Skeletal muscle satellite cell (primary cell): ENCODE measurements at regions not wholly inside any gene's neighbourhood (a gene's known extent, or its start where the extent isn't known, plus 50 kb on each side); places are given as distances from the start of the nearest gene placed in this dataset.
"Not testable (repeated sequence)": the region's sequence is repeated elsewhere in the genome, so short reads cannot be mapped to it uniquely, and the experiment has no call there.

ENCODE experiments used
- H3K27me3 ChIP-seq: 2 replicates; pipeline ENCODE4 v1.7.0; 2013; ENCODE audit warnings: low read length; ENCODE audit not compliant: control insufficient read depth, insufficient read depth
- H3K36me3 ChIP-seq: 2 replicates; pipeline ENCODE4 v1.7.0; 2013; ENCODE audit warnings: mild to moderate bottlenecking, control low read depth, low read length; ENCODE audit not compliant: insufficient read depth
- H3K4me1 ChIP-seq: 2 replicates; pipeline ENCODE4 v1.7.0; 2013; ENCODE audit warnings: low read length; ENCODE audit not compliant: control insufficient read depth, insufficient read depth
- H3K4me2 ChIP-seq: 2 replicates; pipeline ENCODE4 v1.7.0; 2013; ENCODE audit warnings: mild to moderate bottlenecking, low read length
- H3K4me3 ChIP-seq: 2 replicates; pipeline ENCODE4 v1.7.0; 2013; ENCODE audit warnings: low read length
- H3K9ac ChIP-seq: 2 replicates; pipeline ENCODE4 v1.7.0; 2013; ENCODE audit warnings: mild to moderate bottlenecking, low read depth, low read length, moderate library complexity
- H3K9me3 ChIP-seq: replicated peaks from 2 replicates; pipeline ENCODE4 v1.7.0; 2013; ENCODE audit warnings: mild to moderate bottlenecking, control low read depth, low read length

- no peak overlapping the region for H3K9ac ChIP-seq
Measured at GRCh38 chr10:33086100-33086499, 128.1 kb upstream of the ITGB1 start.

GRCh38 chr10:33085313-33085833 lies 127.3 kb upstream of the ITGB1 start:
- Histone ChIP-seq H3K9ac (no peak overlapping the region), H3K4me2 (no peak overlapping the region), H3K4me3 (no peak overlapping the region), H3K27me3 (no peaks in the 10 kb centered on the region), H3K4me1 (no peaks in the 10 kb centered on the region), H3K36me3 (no peaks in the 10 kb centered on the region), H3K9me3 (no peaks in the 10 kb centered on the region)

More at GRCh38 chr10:33086100-33086499, 128.1 kb upstream of the ITGB1 start:
- Histone ChIP-seq H3K27me3 (no peaks in the 10 kb centered on the region), H3K4me2 (no peak overlapping the region), H3K36me3 (no peaks in the 10 kb centered on the region), H3K9me3 (no peaks in the 10 kb centered on the region), H3K4me1 (no peaks in the 10 kb centered on the region), H3K4me3 (no peak overlapping the region)

DNA sequence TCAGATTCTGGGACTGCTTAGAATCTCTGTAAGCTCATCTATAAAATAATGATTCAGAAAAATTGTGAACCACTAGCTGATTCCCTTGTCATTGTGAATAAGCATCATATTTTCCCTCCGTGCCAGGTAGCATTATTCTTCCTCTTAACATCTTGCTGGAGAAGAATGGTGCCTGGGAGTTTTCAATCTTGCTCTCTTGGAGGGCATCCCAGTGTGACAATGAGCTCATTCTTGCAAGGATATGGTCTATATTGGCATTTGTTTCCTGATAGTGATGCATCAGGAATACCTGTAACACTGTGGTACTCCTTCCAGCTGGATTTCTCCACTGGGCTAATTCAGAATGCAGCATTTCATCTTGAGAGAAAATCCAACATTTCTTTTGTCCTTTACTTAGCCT lies 126.4 kb upstream of the ITGB1 start:
- no peaks in the 10 kb centered on the region for H3K4me1 ChIP-seq
- no peak overlapping the region for H3K4me2 ChIP-seq
- no peak overlapping the region for H3K4me3 ChIP-seq
- H3K9ac ChIP-seq = no peak overlapping the region
- no peaks in the 10 kb centered on the region for H3K9me3 ChIP-seq
- no peaks in the 10 kb centered on the region for H3K36me3 ChIP-seq
- H3K27me3 ChIP-seq = no peaks in the 10 kb centered on the region

DNA sequence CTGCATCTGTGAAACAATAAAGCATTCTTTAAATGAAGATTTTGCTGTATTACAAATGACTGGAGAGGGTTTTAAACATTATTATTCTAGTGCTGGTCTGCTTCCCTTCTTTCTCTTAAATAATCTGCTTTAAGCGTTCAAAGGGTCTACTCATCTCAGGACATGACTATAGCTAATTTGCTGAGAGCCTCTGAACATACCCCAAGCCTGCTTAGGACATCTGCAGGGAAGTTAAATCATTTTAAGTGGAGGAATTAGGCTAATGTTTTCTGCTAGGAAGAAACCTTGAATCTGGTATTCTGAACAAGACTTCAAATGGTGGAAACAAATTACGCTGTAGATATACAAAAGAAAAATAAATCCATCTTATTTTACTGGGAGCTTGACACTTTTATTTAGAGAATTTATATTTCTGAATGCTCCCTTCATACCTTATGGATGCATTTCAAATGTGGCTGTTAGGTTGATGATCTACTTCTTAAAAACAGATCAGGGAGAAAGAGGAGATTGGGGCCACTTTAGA lies 124.4 kb upstream of the ITGB1 start:
- Histone ChIP-seq H3K4me3 (no peak overlapping the region), H3K9me3 (no peaks in the 10 kb centered on the region), H3K27me3 (no peaks in the 10 kb centered on the region), H3K4me2 (no peak overlapping the region), H3K9ac (no peak overlapping the region), H3K4me1 (no peaks in the 10 kb centered on the region), H3K36me3 (no peaks in the 10 kb centered on the region)

- H3K4me1 ChIP-seq, H3K4me3 ChIP-seq, H3K9ac ChIP-seq, H3K4me2 ChIP-seq, H3K36me3 ChIP-seq, H3K9me3 ChIP-seq, H3K27me3 ChIP-seq: not testable (repeated sequence)
Measured at GRCh38 chr10:33080467-33080866, 122.4 kb upstream of the ITGB1 start.

DNA sequence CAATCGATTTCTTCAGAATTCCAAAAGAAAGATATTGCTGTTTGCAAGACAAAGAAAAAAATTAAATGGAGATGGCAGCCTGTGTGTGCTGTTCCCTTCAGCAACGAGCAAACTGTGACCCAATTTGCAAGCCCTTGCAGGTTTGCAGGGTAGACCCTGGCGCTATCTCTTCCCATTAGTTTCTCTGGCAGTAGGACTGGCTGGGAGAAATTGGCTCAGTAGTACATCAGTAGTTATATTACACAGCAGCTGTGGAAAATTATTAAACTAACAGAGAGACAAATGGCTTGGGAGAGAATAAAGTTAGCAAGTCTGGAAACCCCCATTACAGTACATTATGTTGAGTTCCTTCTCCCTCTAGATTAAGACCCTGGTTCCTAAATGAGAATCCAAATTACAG lies 116.4 kb upstream of the ITGB1 start:
- H3K9ac ChIP-seq = peak overlapping the region; percentile 5
- no peaks in the 10 kb centered on the region for H3K9me3 ChIP-seq
- H3K36me3 ChIP-seq = no peaks in the 10 kb centered on the region
- H3K27me3 ChIP-seq = no peaks in the 10 kb centered on the region
- H3K4me1 ChIP-seq = peaks cover 15% of the 10 kb centered on the region
- H3K4me3 ChIP-seq = no peak overlapping the region
- H3K4me2 ChIP-seq = peak overlapping the region; percentile 56

GRCh38 chr10:33073641-33074415 lies 115.8 kb upstream of the ITGB1 start:
- Histone ChIP-seq H3K9ac (peak overlapping the region; percentile 12), H3K4me1 (peaks cover 15% of the 10 kb centered on the region), H3K9me3 (no peaks in the 10 kb centered on the region), H3K27me3 (no peaks in the 10 kb centered on the region), H3K4me2 (peak overlapping the region; percentile 56), H3K36me3 (no peaks in the 10 kb centered on the region), H3K4me3 (no peak overlapping the region)

DNA sequence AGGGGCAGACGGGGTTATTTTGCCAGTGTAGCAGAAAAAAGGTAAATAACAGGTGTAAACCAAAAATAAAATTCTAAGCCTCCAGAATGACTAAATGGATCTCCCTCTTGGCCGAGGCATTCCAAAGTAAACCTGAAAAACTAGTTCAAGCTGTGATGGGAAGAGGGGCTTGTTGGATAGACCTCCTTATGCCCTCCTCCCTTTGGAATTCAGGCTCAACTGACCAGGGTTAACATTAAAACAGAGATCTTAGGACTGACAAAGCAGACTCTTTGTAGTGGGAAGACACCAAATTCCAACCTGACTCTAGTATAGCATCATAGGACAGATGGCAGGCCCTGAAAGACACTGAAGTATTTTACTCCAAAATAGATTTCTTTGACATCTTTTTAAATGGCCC lies 113.8 kb upstream of the ITGB1 start:
- no peak overlapping the region for H3K4me3 ChIP-seq
- H3K4me2 ChIP-seq = no peak overlapping the region
- peaks cover 22% of the 10 kb centered on the region for H3K4me1 ChIP-seq
- no peaks in the 10 kb centered on the region for H3K36me3 ChIP-seq
- no peaks in the 10 kb centered on the region for H3K9me3 ChIP-seq
- no peaks in the 10 kb centered on the region for H3K27me3 ChIP-seq
- no peak overlapping the region for H3K9ac ChIP-seq

GRCh38 chr10:33070101-33070500 lies 112.1 kb upstream of the ITGB1 start:
- H3K4me1 ChIP-seq = peaks cover 28% of the 10 kb centered on the region
- H3K9me3 ChIP-seq = no peaks in the 10 kb centered on the region
- H3K27me3 ChIP-seq = no peaks in the 10 kb centered on the region
- H3K4me3 ChIP-seq = no peak overlapping the region
- H3K36me3 ChIP-seq = no peaks in the 10 kb centered on the region
- H3K9ac ChIP-seq = no peak overlapping the region
- no peak overlapping the region for H3K4me2 ChIP-seq

DNA sequence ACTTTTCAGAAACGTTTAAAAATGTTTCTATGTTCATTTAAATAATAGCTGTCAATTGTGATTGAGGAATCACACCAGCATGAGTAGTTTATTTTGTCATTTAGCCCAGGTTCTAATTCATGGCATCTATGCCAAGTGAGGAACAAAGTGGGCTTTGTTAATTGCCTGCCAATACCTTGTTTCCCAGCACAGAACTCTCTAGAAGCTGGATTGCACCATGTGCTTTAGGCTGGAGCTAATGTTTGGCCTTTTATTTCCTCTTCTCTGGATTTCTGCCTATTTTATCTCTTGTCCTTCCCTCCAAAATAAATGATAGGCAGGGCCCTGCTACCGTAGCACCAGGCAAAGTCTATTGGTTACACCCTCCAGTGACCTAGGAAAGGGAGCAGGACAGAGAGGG lies 109.9 kb upstream of the ITGB1 start:
- H3K9ac ChIP-seq = no peak overlapping the region
- H3K4me3 ChIP-seq = no peak overlapping the region
- peaks cover 12% of the 10 kb centered on the region for H3K4me1 ChIP-seq
- no peak overlapping the region for H3K4me2 ChIP-seq
- H3K27me3 ChIP-seq = no peaks in the 10 kb centered on the region
- H3K9me3 ChIP-seq = no peaks in the 10 kb centered on the region
- H3K36me3 ChIP-seq = no peaks in the 10 kb centered on the region

GRCh38 chr10:33067481-33067880 lies 109.5 kb upstream of the ITGB1 start:
- Histone ChIP-seq H3K9me3 (no peaks in the 10 kb centered on the region), H3K4me1 (peaks cover 12% of the 10 kb centered on the region), H3K4me2 (no peak overlapping the region), H3K4me3 (no peak overlapping the region), H3K36me3 (no peaks in the 10 kb centered on the region), H3K9ac (no peak overlapping the region), H3K27me3 (no peaks in the 10 kb centered on the region)
